Kidney (tissue), 13 donors: ENCODE measurements at regions not wholly inside any gene's neighbourhood (a gene's known extent, or its start where the extent isn't known, plus 50 kb on each side); places are given as distances from the start of the nearest gene placed in this dataset.
A peak's percentile ranks its signal among the peaks of the same experiment; 100 is the strongest.
"Not testable (repeated sequence)": the region's sequence is repeated elsewhere in the genome, so short reads cannot be mapped to it uniquely, and the experiment has no call there.

Experiments
- DNase-seq, 5 donors: peaks; one replicate each; pipeline ENCODE4 v3.0.0-alpha.2; 2013 to 2020
- FAIRE-seq: peaks from 2 replicates; lab custom pipeline; 2012; peaks lifted over from hg19 to GRCh38; lab: Jason Lieb, UNC
- H3K27ac ChIP-seq, 2 donors: one replicate each; pipeline ENCODE4 v1.7.0; 2013; ENCODE audit warnings: low read depth in 2 of 2, low read length in 2 of 2, inconsistent platforms in 1 of 2
- H3K27me3 ChIP-seq: one replicate; pipeline ENCODE4 v1.7.1; 2013; ENCODE audit warnings: low read length, inconsistent platforms; ENCODE audit not compliant: control insufficient read depth, insufficient read depth
- H3K36me3 ChIP-seq, 3 donors: one replicate each; pipeline versions ENCODE4 v1.7.0 to v1.7.1; 2013; ENCODE audit warnings: low read length in 3 of 3, control low read depth in 1 of 3, inconsistent platforms in 1 of 3; ENCODE audit not compliant: insufficient read depth in 3 of 3, control insufficient read depth in 2 of 3
- H3K4me1 ChIP-seq, 3 donors: one replicate each; pipeline versions ENCODE4 v1.7.0 to v1.7.1; 2013; ENCODE audit warnings: low read length in 3 of 3, inconsistent platforms in 1 of 3, low read depth in 1 of 3; ENCODE audit not compliant: control insufficient read depth in 2 of 3, insufficient read depth in 2 of 3
- H3K4me3 ChIP-seq, 3 donors: one replicate each; pipeline versions ENCODE4 v1.7.0 to v1.8.1; 2013; ENCODE audit warnings: low read length in 3 of 3, control low read depth in 1 of 3, inconsistent platforms in 1 of 3
- H3K9ac ChIP-seq, 3 donors: one replicate each; pipeline versions ENCODE4 v1.7.0 to v1.7.1; 2013; ENCODE audit warnings: low read length in 3 of 3, control low read depth in 1 of 3, inconsistent platforms in 1 of 3
- H3K9me3 ChIP-seq, 3 donors: one replicate each; pipeline versions ENCODE4 v1.7.0 to v1.7.1; 2013; ENCODE audit warnings: low read length in 3 of 3, control low read depth in 1 of 3, inconsistent platforms in 1 of 3; ENCODE audit not compliant: control insufficient read depth in 2 of 3, insufficient read depth in 1 of 3
- intact Hi-C: fragments of 100-400 bp; cut with DNase I; formaldehyde crosslinking; loops from one replicate; pipeline ENCODE4 v1.11.1; 2022
- TF ChIP-seq, protein P1 (sequence below): IDR thresholded peaks from 3 replicates; pipeline ENCODE4 v1.5.1; 2012; ENCODE audit warnings: mild to moderate bottlenecking, moderate library complexity, borderline replicate concordance; ENCODE audit not compliant: insufficient read depth; ENCODE audit errors: extremely low read depth
- donor health status: control.
- donor health status: control.
- donor health status: control.
- donor health status: control.
- donor health status: control.
- donor health status: DM: yes; HTN: yes; CAD: no.
- donor health status: Normal renal cell carcinoma (clear cell type).

DNA sequence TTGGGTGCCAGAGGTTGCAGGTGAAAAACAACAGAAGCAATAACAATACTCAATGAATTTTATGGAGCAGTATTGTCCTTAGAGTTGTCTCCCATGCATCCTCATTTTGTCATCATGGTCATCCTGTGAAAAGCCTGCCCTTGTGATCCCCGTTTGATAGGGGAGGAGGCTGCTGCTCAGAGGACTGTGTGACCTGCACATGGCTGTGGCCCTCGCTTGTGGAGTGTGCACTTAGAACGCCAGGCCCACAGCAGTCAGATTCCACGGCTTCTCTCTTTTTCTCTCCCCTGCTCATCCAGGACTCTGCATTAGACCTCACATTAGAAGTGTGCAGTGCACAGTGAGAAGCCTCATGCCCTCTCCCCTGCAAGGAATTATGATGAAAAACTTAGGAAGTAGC, 491.1 kb upstream of the KLF6 start:
- FAIRE-seq (no peak), DNase-seq (no peak)
- no peaks in the 10 kb centered on the region for H3K9me3 ChIP-seq
- no peaks in the 10 kb centered on the region for H3K27me3 ChIP-seq
- intact Hi-C loops = no loop called here
- no peak overlapping the region for H3K4me3 ChIP-seq
- H3K4me1 ChIP-seq = no peaks in the 10 kb centered on the region
- TF ChIP-seq, protein P1, sequence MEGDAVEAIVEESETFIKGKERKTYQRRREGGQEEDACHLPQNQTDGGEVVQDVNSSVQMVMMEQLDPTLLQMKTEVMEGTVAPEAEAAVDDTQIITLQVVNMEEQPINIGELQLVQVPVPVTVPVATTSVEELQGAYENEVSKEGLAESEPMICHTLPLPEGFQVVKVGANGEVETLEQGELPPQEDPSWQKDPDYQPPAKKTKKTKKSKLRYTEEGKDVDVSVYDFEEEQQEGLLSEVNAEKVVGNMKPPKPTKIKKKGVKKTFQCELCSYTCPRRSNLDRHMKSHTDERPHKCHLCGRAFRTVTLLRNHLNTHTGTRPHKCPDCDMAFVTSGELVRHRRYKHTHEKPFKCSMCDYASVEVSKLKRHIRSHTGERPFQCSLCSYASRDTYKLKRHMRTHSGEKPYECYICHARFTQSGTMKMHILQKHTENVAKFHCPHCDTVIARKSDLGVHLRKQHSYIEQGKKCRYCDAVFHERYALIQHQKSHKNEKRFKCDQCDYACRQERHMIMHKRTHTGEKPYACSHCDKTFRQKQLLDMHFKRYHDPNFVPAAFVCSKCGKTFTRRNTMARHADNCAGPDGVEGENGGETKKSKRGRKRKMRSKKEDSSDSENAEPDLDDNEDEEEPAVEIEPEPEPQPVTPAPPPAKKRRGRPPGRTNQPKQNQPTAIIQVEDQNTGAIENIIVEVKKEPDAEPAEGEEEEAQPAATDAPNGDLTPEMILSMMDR = no peak
- H3K9ac ChIP-seq = no peak overlapping the region
- no peak overlapping the region for H3K27ac ChIP-seq
- no peaks in the 10 kb centered on the region for H3K36me3 ChIP-seq

DNA sequence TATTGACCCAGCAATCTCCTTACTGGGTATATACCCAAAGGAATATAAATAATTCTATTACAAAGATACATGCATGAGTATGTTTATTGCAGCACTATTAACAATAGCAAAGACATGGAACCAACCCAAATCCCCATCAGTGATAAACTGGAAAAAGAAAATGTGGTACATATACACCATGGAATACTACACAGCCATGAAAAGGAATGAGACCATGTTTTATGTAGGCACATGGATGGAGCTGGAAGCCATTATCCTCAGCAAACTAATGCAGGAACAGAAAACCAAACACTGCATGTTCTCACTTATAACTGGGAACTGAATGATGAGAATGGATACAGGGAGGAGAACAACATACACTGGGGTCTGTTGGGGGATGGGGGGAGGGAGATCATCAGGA, 489.7 kb upstream of the KLF6 start:
- H3K4me3 ChIP-seq, H3K4me1 ChIP-seq, H3K27ac ChIP-seq, H3K9me3 ChIP-seq, intact Hi-C loops, DNase-seq, H3K36me3 ChIP-seq, H3K9ac ChIP-seq, H3K27me3 ChIP-seq, FAIRE-seq: not testable (repeated sequence)

- no peaks in the 10 kb centered on the region for H3K4me1 ChIP-seq
- no peak for DNase-seq
- no peaks in the 10 kb centered on the region for H3K27me3 ChIP-seq
- H3K4me3 ChIP-seq = no peak overlapping the region
- TF ChIP-seq, protein P1 = no peak
- no peak overlapping the region for H3K9ac ChIP-seq
- intact Hi-C loops = no loop called here
- H3K9me3 ChIP-seq = no peaks in the 10 kb centered on the region
- H3K36me3 ChIP-seq = no peaks in the 10 kb centered on the region
- H3K27ac ChIP-seq = no peak overlapping the region
- no peak for FAIRE-seq
These were observed 486.2 kb upstream of the KLF6 start for GRCh38 chr10:4271193-4271592.

GRCh38 chr10:4270116-4270515, 485.1 kb upstream of the KLF6 start:
- Histone ChIP-seq H3K36me3 (no peaks in the 10 kb centered on the region), H3K27ac (no peak overlapping the region), H3K9me3 (no peaks in the 10 kb centered on the region), H3K9ac (no peak overlapping the region), H3K4me3 (no peak overlapping the region), H3K4me1 (no peaks in the 10 kb centered on the region), H3K27me3 (no peaks in the 10 kb centered on the region)
- intact Hi-C loops = no loop called here
- peak in 2 of 5 donors; percentile 25 to 49 for DNase-seq
- TF ChIP-seq, protein P1 = no peak
- no peak for FAIRE-seq

DNA sequence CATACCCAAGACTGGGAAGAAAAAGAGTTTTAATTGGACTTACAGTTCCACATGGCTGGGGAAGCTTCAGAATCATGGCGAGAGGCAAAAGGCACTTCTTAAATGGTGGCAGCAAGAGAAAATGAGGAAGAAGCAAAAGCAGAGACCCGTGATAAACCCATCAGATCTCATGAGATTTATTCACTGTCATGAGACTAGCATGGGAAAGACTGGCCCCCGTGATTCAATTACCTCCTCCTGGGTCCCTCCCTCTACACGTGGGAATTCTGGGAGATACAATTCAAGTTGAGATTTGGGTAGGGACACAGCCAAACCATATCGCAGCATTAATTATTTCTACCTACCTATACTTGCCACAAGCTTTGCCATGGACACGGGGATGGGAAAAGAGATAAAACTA, 483.5 kb upstream of the KLF6 start:
- H3K36me3 ChIP-seq, H3K4me1 ChIP-seq, H3K27ac ChIP-seq, intact Hi-C loops, DNase-seq, H3K9me3 ChIP-seq, H3K27me3 ChIP-seq, H3K9ac ChIP-seq, FAIRE-seq, H3K4me3 ChIP-seq: not testable (repeated sequence)
